Neural cell (in vitro differentiated cells): ENCODE measurements at regions not wholly inside any gene's neighbourhood (a gene's known extent, or its start where the extent isn't known, plus 50 kb on each side); places are given as distances from the start of the nearest gene placed in this dataset.

ENCODE experiments used
- H2AFZ ChIP-seq: fragments of 200-600, 300-800 bp; sonication (generic), shearing (Covaris generic); 2 replicates; pipeline ENCODE4 v1.6.0; 2014; ENCODE audit warnings: low read depth, mild to moderate bottlenecking, antibody characterized with exemption, low read length, moderate library complexity
- H3F3A ChIP-seq: fragments of 200-600 bp; shearing (Covaris generic); 2 replicates; pipeline ENCODE4 v1.6.1; 2016; ENCODE audit warnings: mild to moderate bottlenecking, moderate library complexity, mixed read lengths, antibody characterized with exemption, low read length; ENCODE audit not compliant: insufficient read depth, poor library complexity, severe bottlenecking
- H3K27ac ChIP-seq: fragments of 200-600, 300-800 bp; sonication (generic), shearing (Covaris generic); 2 replicates; pipeline ENCODE4 v1.5.1; 2014; ENCODE audit warnings: mild to moderate bottlenecking, low read length, moderate library complexity
- H3K27me3 ChIP-seq: fragments of 300-800, 200-600 bp; sonication (generic), shearing (Covaris generic); 2 replicates; pipeline ENCODE4 v1.6.0; 2014; ENCODE audit warnings: mild to moderate bottlenecking, low read depth, low read length, moderate library complexity; ENCODE audit not compliant: insufficient read depth
- H3K36me3 ChIP-seq: fragments of 300-800, 200-600 bp; sonication (generic), shearing (Covaris generic); 2 replicates; pipeline ENCODE4 v1.5.1; 2014; ENCODE audit warnings: mild to moderate bottlenecking, antibody characterized with exemption, low read length, moderate library complexity; ENCODE audit not compliant: insufficient read depth
- H3K4me2 ChIP-seq: fragments of 300-800, 200-600 bp; sonication (generic), shearing (Covaris generic); 2 replicates; pipeline ENCODE4 v1.6.0; 2014; ENCODE audit warnings: mild to moderate bottlenecking, low read length
- H3K4me3 ChIP-seq: fragments of 300-800, 200-600 bp; sonication (generic), shearing (Covaris generic); 2 replicates; pipeline ENCODE4 v1.5.1; 2014; ENCODE audit warnings: mild to moderate bottlenecking, low read length, moderate library complexity
- H3K79me2 ChIP-seq: fragments of 200-600 bp; shearing (Covaris generic); replicated peaks from 2 replicates; pipeline ENCODE4 v1.6.0; 2014; ENCODE audit warnings: mild to moderate bottlenecking, low read length, moderate library complexity; ENCODE audit not compliant: insufficient read depth
- H3K9ac ChIP-seq: fragments of 300-800, 200-600 bp; sonication (generic), shearing (Covaris generic); 2 replicates; pipeline ENCODE4 v1.6.1; 2016; ENCODE audit warnings: mild to moderate bottlenecking, low read length, mixed read lengths
- H3K9me2 ChIP-seq: fragments of 200-600 bp; shearing (Covaris generic); 2 replicates; pipeline ENCODE4 v1.6.1; 2016; ENCODE audit warnings: mild to moderate bottlenecking, low read length, mixed read lengths; ENCODE audit not compliant: insufficient read depth
- H3K9me3 ChIP-seq: fragments of 200-600, 300-800 bp; sonication (generic), shearing (Covaris generic); 2 replicates; pipeline ENCODE4 v1.6.1; 2016; ENCODE audit warnings: mild to moderate bottlenecking, mixed run types, low read length, moderate library complexity, mixed read lengths
- H4K20me1 ChIP-seq: fragments of 200-600 bp; shearing (Covaris generic); 2 replicates; pipeline ENCODE4 v1.6.1; 2016; ENCODE audit warnings: mild to moderate bottlenecking, mixed run types; ENCODE audit not compliant: insufficient read depth
- CTCF ChIP-seq: fragments of 450-650 bp; IDR thresholded peaks from 2 replicates; pipeline ENCODE4 v1.5.1; 2014; ENCODE audit warnings: antibody characterized with exemption, mild to moderate bottlenecking, moderate library complexity; ENCODE audit not compliant: poor library complexity, severe bottlenecking
- EP300 ChIP-seq: fragments of 450-650 bp; conservative IDR thresholded peaks from 2 replicates; pipeline ENCODE4 v1.6.1; 2014; ENCODE audit warnings: antibody characterized with exemption, mild to moderate bottlenecking, moderate library complexity; ENCODE audit not compliant: poor library complexity, severe bottlenecking
- EZH2 ChIP-seq: fragments of 200-600, 300-800 bp; shearing (Covaris generic), sonication (generic); IDR thresholded peaks from 2 replicates; pipeline ENCODE4 v1.6.1; 2014; ENCODE audit warnings: antibody characterized with exemption, low read length, borderline replicate concordance, mild to moderate bottlenecking; ENCODE audit not compliant: insufficient read depth, poor library complexity, severe bottlenecking
- MXI1 ChIP-seq: fragments of 450-650 bp; conservative IDR thresholded peaks from 2 replicates; pipeline ENCODE4 v1.6.1; 2014; ENCODE audit warnings: antibody characterized with exemption, mild to moderate bottlenecking; ENCODE audit not compliant: poor library complexity, severe bottlenecking
- POLR2AphosphoS5 ChIP-seq: IDR thresholded peaks from 2 replicates; pipeline ENCODE4 v1.6.1; 2012
- RAD21 ChIP-seq: fragments of 450-650 bp; conservative IDR thresholded peaks from 2 replicates; pipeline ENCODE4 v1.6.1; 2014; ENCODE audit warnings: antibody characterized with exemption, mild to moderate bottlenecking, moderate library complexity
- REST ChIP-seq: IDR thresholded peaks from 2 replicates; pipeline ENCODE4 v1.6.1; 2012; ENCODE audit warnings: borderline replicate concordance
- SMC3 ChIP-seq: fragments of 450-650 bp; conservative IDR thresholded peaks from 2 replicates; pipeline ENCODE4 v1.6.1; 2014; ENCODE audit warnings: antibody characterized with exemption, mild to moderate bottlenecking, moderate library complexity; ENCODE audit not compliant: poor library complexity
- TAF1 ChIP-seq: IDR thresholded peaks from 2 replicates; pipeline ENCODE4 v1.6.1; 2012; ENCODE audit warnings: low read depth

GRCh38 chr20:40522405-40522804, 166.6 kb downstream of the MAFB start:
- H3K36me3 ChIP-seq, result no peaks in the 10 kb centered on the region
- no peaks in the 10 kb centered on the region for H3K27me3 ChIP-seq
- H3F3A ChIP-seq, result no peaks in the 10 kb centered on the region
- no peak overlapping the region for H3K4me3 ChIP-seq
- no peaks in the 10 kb centered on the region for H3K79me2 ChIP-seq
- TF ChIP-seq TAF1 (no peak), EP300 (no peak), RAD21 (no peak), REST (no peak), CTCF (no peak), MXI1 (no peak), EZH2 (no peak), POLR2AphosphoS5 (no peak), SMC3 (no peak)
- H4K20me1 ChIP-seq, result no peaks in the 10 kb centered on the region
- H3K9ac ChIP-seq, result no peak overlapping the region
- no peak overlapping the region for H3K4me2 ChIP-seq
- H2AFZ ChIP-seq, result no peak overlapping the region
- no peaks in the 10 kb centered on the region for H3K9me2 ChIP-seq
- no peaks in the 10 kb centered on the region for H3K9me3 ChIP-seq
- no peak overlapping the region for H3K27ac ChIP-seq

GRCh38 chr20:40521962-40522361, 167.1 kb downstream of the MAFB start:
- H3K27ac ChIP-seq, result no peak overlapping the region
- no peak overlapping the region for H2AFZ ChIP-seq
- TF ChIP-seq CTCF (no peak), REST (no peak), RAD21 (no peak), TAF1 (no peak), EZH2 (no peak)
- no peak overlapping the region for H3K4me2 ChIP-seq
- no peak overlapping the region for H3K4me3 ChIP-seq
- no peaks in the 10 kb centered on the region for H3K9me3 ChIP-seq
- no peak overlapping the region for H3K9ac ChIP-seq
- H3K36me3 ChIP-seq, result no peaks in the 10 kb centered on the region
- no peaks in the 10 kb centered on the region for H3K9me2 ChIP-seq
- no peaks in the 10 kb centered on the region for H3F3A ChIP-seq
- no peaks in the 10 kb centered on the region for H3K27me3 ChIP-seq
- no peaks in the 10 kb centered on the region for H4K20me1 ChIP-seq
- no peaks in the 10 kb centered on the region for H3K79me2 ChIP-seq
